ENCODE measurements at regions not wholly inside any gene's neighbourhood (a gene's known extent, or its start where the extent isn't known, plus 50 kb on each side); places are given as distances from the start of the nearest gene placed in this dataset.

DNA sequence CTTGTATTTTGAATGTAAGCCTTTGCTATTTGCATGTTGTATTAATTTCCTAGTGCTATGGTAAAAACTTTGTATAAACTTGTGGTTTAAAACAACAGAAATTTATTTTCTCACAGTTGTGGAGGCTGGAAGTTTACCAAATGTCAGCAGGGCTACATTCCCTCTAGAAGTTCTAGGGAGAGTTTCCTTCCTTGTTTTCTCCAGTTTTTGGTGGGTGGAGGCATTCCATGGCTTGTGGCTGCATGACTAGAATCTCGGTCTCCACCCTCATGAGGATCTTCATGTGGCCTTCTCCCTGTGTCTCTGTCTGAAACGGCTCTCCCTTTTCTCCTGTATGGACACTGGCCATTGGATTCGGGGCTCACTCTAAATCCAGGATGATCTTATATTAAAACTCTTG lies 482.2 kb upstream of the GOT2 start:
- no peak for DNase-seq (ENCODE audit: low spot score)

- no peak for DNase-seq (ENCODE audit: low spot score)
Measured at GRCh38 chr16:59214455-59214854, 480.3 kb upstream of the GOT2 start.

GRCh38 chr16:59213952-59214351 lies 479.8 kb upstream of the GOT2 start:
- no peak for DNase-seq (ENCODE audit: low spot score)

DNA sequence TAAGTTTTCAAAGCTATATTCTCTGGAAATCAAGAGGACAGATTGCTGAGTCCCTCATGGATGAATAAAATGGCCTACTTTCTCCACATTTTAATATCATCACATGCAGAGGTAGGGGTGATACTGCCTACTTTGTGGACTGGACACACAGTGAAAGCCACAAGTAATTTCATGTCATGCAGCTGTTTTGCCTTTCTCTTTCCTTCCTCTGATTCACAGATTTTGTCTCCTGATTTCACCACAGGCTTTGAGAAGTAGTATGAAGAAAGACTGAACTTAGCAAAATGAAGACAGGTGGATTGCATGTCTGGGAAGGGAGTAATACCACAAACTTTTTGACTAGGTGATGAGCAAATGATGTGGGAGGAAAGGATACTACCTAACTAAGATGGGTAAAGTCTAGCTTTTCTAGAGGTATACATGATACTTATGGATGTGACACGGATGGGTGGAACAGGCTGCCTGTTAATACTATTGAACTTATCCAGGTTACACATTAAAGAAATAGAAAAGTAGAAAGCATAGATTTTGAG lies 478.4 kb upstream of the GOT2 start:
- no peak for DNase-seq (ENCODE audit: low spot score)

DNA sequence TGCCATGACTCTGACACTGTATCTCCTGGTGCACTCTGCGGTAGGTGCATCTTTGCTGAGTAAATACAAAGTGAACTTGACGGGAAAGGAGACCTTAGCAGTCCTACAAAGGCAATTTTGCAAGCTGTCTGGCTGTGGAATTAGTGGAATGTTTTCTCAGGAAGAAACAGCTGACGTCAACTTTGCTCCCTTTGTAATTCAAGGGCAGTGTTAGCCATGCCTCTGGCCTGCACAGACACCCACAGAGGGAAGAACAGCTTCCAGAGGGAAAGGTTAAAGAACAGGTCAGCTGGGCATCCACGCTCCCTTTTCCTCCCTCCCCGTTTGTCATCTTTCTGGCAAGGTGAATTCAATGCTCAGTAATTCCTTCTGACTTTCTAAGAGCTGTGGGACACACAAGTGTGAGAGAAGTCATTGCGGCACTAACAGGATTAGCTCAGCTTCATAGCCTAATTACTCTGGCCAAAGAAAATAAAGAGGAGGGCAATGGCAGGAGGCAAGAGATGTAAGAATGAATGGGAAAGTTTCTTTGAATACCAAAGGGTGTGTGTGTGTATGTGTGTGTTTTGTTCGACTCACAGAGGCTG lies 476.9 kb upstream of the GOT2 start:
- no peak for DNase-seq (ENCODE audit: low spot score)

GRCh38 chr16:59205403-59205802 lies 471.3 kb upstream of the GOT2 start:
- no peak for DNase-seq (ENCODE audit: low spot score)

DNA sequence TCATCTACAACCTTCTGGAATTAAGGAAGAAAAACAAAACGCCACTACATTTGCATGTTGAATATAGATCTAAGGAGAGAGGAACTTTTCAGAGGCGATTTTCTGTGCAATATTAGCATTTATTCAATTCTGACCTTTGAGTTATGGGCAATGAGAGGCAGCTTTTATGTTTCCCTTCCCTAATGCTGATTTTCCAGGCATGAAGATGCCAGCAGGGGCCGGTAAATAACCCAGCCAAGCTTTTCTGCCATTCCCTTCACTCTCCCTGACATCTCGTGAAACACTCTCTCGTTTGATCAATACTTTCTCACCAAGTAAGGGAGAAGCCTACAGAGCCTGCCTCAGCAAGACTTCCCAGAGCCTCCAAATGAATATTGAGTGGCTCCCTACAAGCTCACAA lies 470.5 kb upstream of the GOT2 start:
- no peak for DNase-seq (ENCODE audit: low spot score)

- no peak for DNase-seq (ENCODE audit: low spot score)
Measured at GRCh38 chr16:59202233-59202862, 468.2 kb upstream of the GOT2 start.

- no peak for DNase-seq (ENCODE audit: low spot score)
Measured at GRCh38 chr16:59201821-59202220, 467.7 kb upstream of the GOT2 start.

DNA sequence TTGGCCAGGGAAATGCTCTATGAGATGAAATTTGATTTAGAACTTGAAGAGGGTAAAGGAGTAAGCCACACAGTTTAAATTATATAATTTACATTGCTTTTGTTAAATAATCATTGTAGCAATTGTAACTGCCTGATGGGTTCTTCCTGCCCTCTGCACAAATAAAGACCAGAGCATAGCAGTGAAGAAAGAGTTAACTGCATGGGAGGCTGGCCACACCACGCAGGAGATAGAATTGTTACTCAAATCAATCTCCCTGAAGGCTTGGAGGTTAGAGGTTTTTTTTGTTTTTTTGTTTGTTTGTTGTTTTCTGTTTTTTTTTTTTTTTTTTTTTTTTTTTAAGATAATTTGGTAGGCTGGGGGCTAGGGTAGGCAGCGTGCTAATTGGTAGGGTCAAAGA lies 467.0 kb upstream of the GOT2 start:
- DNase-seq (ENCODE audit: low spot score) = no peak

DNA sequence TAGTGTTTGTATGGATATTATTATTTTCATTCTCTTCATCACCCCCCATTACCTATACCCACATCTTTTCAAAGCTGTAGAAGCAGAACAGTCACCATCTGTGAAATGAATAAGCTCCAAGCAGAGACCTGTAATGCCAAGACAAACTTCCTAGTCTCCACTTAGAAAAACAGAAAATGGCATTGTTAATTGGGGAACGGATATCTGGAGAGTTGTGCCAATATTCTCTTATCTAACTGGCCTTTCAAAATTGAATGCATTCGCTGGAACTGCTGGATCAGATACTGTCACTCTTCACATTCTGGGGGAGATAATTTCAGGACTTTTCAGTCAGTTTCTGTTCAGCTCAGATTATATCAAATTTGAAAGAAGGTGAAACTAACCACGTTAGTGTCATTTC lies 464.4 kb upstream of the GOT2 start:
- DNase-seq (ENCODE audit: low spot score) = no peak

DNA sequence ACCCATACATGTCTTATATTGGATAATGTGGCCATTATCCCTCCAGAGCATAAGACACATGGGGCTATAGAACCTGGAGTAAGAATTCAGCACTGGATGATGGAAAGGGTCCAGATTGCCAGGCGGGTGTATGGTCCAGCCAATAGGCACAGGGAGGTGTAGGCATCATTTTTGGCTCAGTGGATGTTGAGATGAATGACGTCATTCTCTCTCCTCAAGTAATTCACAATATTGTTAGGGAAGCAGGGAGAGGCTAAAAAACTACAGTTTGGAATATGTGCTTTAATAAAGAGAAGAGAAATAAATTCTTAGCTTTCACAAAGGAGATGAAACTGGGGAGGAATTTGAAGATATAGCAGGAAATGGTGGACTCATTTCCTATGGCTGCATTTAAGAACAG lies 461.1 kb upstream of the GOT2 start:
- DNase-seq (ENCODE audit: low spot score) = no peak

DNA sequence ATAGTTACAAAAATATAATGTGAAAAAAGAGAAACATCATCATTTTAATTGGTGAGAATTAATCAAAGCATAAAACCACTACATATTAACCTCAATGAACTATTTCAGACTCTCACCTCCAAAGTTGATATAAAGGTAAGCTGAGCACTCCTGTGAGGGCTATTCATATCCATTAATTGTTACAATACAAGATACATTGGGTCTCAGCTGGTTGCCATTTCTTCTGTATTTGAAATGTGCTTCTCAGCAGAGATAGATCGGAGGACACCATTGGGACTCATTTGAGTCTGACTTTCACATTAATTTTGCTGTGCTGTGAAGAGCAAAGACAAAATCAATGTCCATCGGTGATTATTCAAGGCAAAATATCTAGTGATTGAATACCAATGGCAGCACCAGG lies 459.5 kb upstream of the GOT2 start:
- no peak for DNase-seq (ENCODE audit: low spot score)

GRCh38 chr16:59192551-59193199 lies 458.6 kb upstream of the GOT2 start:
- DNase-seq (ENCODE audit: low spot score) = peak; percentile 2

DNA sequence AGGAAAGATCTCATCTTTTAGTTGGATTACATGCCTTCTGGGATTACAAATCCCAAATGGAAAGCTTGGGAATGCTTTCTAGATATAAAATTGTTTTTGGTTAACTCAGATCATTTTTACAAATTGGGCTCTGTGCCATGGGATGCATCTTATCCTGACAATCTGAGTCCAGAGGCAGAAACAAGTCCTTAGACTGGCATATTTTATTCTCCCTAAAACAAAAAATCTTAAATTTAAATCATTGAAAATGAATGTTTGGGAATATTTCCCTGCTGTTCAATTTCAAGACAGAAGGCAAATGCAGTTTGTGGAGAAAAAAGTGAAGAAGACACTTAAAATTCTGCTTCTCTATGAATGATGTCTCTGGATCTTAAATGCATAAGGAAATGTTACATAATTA lies 456.6 kb upstream of the GOT2 start:
- DNase-seq (ENCODE audit: low spot score) = no peak

- no peak for DNase-seq (ENCODE audit: low spot score)
Measured at GRCh38 chr16:59188029-59188428, 453.9 kb upstream of the GOT2 start.

DNA sequence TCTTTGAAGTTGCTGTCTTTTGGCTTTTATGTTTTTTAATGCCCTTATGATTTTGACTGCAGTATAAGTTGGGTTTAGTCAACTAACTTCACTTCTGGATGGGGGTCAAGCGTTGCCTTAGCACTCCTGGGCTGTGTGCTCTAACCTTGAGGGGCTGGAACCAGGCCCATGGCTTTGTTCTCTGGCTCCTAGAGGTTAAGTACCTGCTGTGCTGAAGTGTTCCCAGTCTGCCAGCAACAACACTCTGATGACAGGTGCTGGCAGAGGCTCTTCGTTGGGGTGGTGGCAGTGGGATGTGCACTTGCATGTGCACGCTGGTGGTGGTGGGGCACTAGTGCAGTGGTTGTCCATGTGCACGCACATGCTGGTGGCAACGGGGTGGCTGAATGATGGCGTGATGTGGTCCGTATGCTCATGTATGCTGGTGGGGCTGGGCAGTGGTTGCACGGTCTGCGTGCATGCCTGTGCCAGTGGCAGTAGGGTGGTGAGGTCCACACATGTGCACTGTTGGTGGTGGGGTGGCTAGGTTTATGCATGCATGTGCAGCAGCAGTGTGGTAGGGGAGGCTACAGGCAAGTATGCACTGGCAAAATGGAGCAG lies 447.8 kb upstream of the GOT2 start:
- DNase-seq (ENCODE audit: low spot score) = no peak

DNA sequence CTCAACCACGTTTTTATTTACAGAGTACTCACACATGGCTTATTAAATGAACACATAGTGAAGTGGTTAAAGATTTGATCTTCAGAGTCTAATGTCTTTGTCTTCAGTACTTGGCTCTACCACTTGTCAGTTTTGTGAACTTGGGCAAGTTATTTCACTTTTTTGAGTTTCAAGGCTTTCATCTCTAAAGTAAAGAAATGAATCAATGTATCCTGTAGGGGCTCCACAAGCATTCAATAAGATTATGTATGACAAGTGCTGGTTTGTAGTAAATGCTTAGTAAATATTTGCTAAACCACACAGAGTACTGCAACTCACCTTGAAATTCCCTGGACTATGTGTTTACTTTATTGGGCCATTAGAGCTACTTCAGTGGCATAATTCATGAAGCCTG lies 446.0 kb upstream of the GOT2 start:
- DNase-seq (ENCODE audit: low spot score) = no peak

DNA sequence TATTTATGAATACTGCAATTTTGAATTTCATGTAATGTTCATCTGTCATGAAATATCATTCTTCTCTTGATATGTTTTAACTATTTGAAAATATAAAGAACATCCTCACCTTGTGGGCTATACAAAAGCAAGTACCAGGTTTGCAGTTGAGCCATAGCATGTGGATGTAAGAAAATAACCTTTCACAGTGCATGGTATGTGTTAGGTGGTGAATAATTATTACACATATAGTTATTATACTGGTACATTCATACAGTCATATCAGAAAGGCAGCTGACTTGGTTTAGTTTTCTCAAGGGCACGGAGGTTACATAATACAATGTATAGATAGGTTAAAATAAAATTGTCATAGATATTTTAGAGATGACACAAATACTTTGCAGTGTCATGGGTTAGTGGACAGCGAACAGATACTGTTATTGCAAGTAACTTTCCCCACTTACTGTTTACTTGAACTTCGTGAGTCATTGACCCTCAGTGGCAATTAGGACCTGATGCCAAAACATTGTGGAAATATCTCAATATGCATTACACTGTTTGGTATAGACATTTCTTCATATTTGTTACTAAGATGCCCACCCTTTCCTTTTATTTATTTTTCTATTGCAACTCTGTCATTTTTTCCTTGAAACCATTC lies 445.4 kb upstream of the GOT2 start:
- no peak for DNase-seq (ENCODE audit: low spot score)

- no peak for DNase-seq (ENCODE audit: low spot score)
Measured at GRCh38 chr16:59173408-59173831, 439.3 kb upstream of the GOT2 start.

- no peak for DNase-seq (ENCODE audit: low spot score)
Measured at GRCh38 chr16:59170099-59170712, 436.1 kb upstream of the GOT2 start.

- DNase-seq (ENCODE audit: low spot score) = no peak
Measured at GRCh38 chr16:59169168-59169567, 435.1 kb upstream of the GOT2 start.
